ENCODE measurements at regions not wholly inside any gene's neighbourhood (a gene's known extent, or its start where the extent isn't known, plus 50 kb on each side); places are given as distances from the start of the nearest gene placed in this dataset.

GRCh38 chr22:48523761-48524160, 1303.9 kb downstream of the BRD1 start:
- TF ChIP-seq CTCF (IDR thresholded peaks at IDR 0.05; ENCODE audit: low read depth, low read length, missing control alignments) = no peak
- no peak overlapping the region for H3K4me3 ChIP-seq (ENCODE audit: low read depth, low read length)
- DNase-seq (ENCODE audit: low read depth) = no peak

- DNase-seq (ENCODE audit: low read depth) = no peak
- H3K4me3 ChIP-seq (ENCODE audit: low read depth, low read length) = no peak overlapping the region
- no peak for TF ChIP-seq CTCF (IDR thresholded peaks at IDR 0.05; ENCODE audit: low read depth, low read length, missing control alignments)
Observed at GRCh38 chr22:48523091-48523490, 1304.6 kb downstream of the BRD1 start.

GRCh38 chr22:48522271-48522670, 1305.4 kb downstream of the BRD1 start:
- no peak overlapping the region for H3K4me3 ChIP-seq (ENCODE audit: low read depth, low read length)
- DNase-seq (ENCODE audit: low read depth) = no peak
- TF ChIP-seq CTCF (IDR thresholded peaks at IDR 0.05; ENCODE audit: low read depth, low read length, missing control alignments) = no peak

GRCh38 chr22:48520884-48521588, 1306.6 kb downstream of the BRD1 start:
- no peak for TF ChIP-seq CTCF (IDR thresholded peaks at IDR 0.05; ENCODE audit: low read depth, low read length, missing control alignments)
- no peak overlapping the region for H3K4me3 ChIP-seq (ENCODE audit: low read depth, low read length)
- DNase-seq (ENCODE audit: low read depth) = no peak

GRCh38 chr22:48520207-48520606, 1307.5 kb downstream of the BRD1 start:
- TF ChIP-seq CTCF (IDR thresholded peaks at IDR 0.05; ENCODE audit: low read depth, low read length, missing control alignments) = no peak
- no peak overlapping the region for H3K4me3 ChIP-seq (ENCODE audit: low read depth, low read length)
- DNase-seq (ENCODE audit: low read depth) = no peak

GRCh38 chr22:48517039-48518030, 1310.3 kb downstream of the BRD1 start:
- peak; percentile 12 for TF ChIP-seq CTCF (IDR thresholded peaks at IDR 0.05; ENCODE audit: low read depth, low read length, missing control alignments)
- no peak for DNase-seq (ENCODE audit: low read depth)
- no peak overlapping the region for H3K4me3 ChIP-seq (ENCODE audit: low read depth, low read length)
